ENCODE measurements at regions not wholly inside any gene's neighbourhood (a gene's known extent, or its start where the extent isn't known, plus 50 kb on each side); places are given as distances from the start of the nearest gene placed in this dataset.

- no peak for DNase-seq (ENCODE audit: low read depth, low spot score)
- POLR2A ChIA-PET = no interaction called here
Observed at GRCh38 chr2:196415384-196415783, 224.1 kb upstream of the CCDC150 start.

GRCh38 chr2:196420143-196420542, 219.4 kb upstream of the CCDC150 start:
- H3K4me3 ChIP-seq (ENCODE audit: low read depth, low read length) = no peak overlapping the region
- TF ChIP-seq CTCF (IDR thresholded peaks at IDR 0.05; ENCODE audit: insufficient read depth, low read length, missing control alignments) = no peak
- ChIA-PET CTCF (no interaction called here), POLR2A (no interaction called here)
- DNase-seq (ENCODE audit: low read depth, low spot score) = no peak

More at GRCh38 chr2:196415384-196415783, 224.1 kb upstream of the CCDC150 start:
- TF ChIP-seq CTCF (IDR thresholded peaks at IDR 0.05; ENCODE audit: insufficient read depth, low read length, missing control alignments) = no peak
- CTCF ChIA-PET = no interaction called here
- H3K4me3 ChIP-seq (ENCODE audit: low read depth, low read length) = no peak overlapping the region

- CTCF ChIA-PET = interaction anchor here (0.7 to 1.3 kb wide), 4 partner anchors 8 to 77 kb away, joined by 3 to 5 read pairs (median 4); no protein-coding TSS in a partner anchor
Observed at GRCh38 chr2:196421880-196422279, 217.6 kb upstream of the CCDC150 start.

GRCh38 chr2:196422361-196422760, 217.2 kb upstream of the CCDC150 start:
- POLR2A ChIA-PET = no interaction called here
- CTCF ChIA-PET = interaction anchor here (0.7 to 1.2 kb wide), 3 partner anchors 9 to 13 kb away, joined by 3 to 4 read pairs (median 4); no protein-coding TSS in a partner anchor

More at GRCh38 chr2:196421880-196422279, 217.6 kb upstream of the CCDC150 start:
- TF ChIP-seq CTCF (IDR thresholded peaks at IDR 0.05; ENCODE audit: insufficient read depth, low read length, missing control alignments) = no peak
- DNase-seq (ENCODE audit: low read depth, low spot score) = no peak
- H3K4me3 ChIP-seq (ENCODE audit: low read depth, low read length) = no peak overlapping the region
- POLR2A ChIA-PET = no interaction called here

GRCh38 chr2:196426122-196426521, 213.4 kb upstream of the CCDC150 start:
- no peak overlapping the region for H3K4me3 ChIP-seq (ENCODE audit: low read depth, low read length)
- no peak for TF ChIP-seq CTCF (IDR thresholded peaks at IDR 0.05; ENCODE audit: insufficient read depth, low read length, missing control alignments)
- ChIA-PET POLR2A (no interaction called here), CTCF (interaction anchor here (0.6 to 1.1 kb wide), 2 partner anchors 8 to 26 kb away, joined by 3 read pairs; no protein-coding TSS in a partner anchor)
- DNase-seq (ENCODE audit: low read depth, low spot score) = no peak

More at GRCh38 chr2:196422361-196422760, 217.2 kb upstream of the CCDC150 start:
- no peak overlapping the region for H3K4me3 ChIP-seq (ENCODE audit: low read depth, low read length)
- no peak for TF ChIP-seq CTCF (IDR thresholded peaks at IDR 0.05; ENCODE audit: insufficient read depth, low read length, missing control alignments)
- no peak for DNase-seq (ENCODE audit: low read depth, low spot score)

- TF ChIP-seq CTCF (IDR thresholded peaks at IDR 0.05; ENCODE audit: insufficient read depth, low read length, missing control alignments) = no peak
- ChIA-PET CTCF (interaction anchor here (0.8 to 2.2 kb wide), 3 partner anchors 14 to 26 kb away, joined by 3 to 8 read pairs (median 6); no protein-coding TSS in a partner anchor), POLR2A (no interaction called here)
- no peak for DNase-seq (ENCODE audit: low read depth, low spot score)
- H3K4me3 ChIP-seq (ENCODE audit: low read depth, low read length) = no peak overlapping the region
Observed at GRCh38 chr2:196427986-196428634, 211.4 kb upstream of the CCDC150 start.

All from AG04449 (cell line).